B cell (primary cell): ENCODE measurements at regions not wholly inside any gene's neighbourhood (a gene's known extent, or its start where the extent isn't known, plus 50 kb on each side); places are given as distances from the start of the nearest gene placed in this dataset.

Experiments
- ATAC-seq: fragments of 200-7000 bp; cut with Tn5 transposase; one replicate; pipeline ENCODE4 v1.10.0; 2021; ENCODE audit warnings: low read depth, mild to moderate bottlenecking, moderate number of reproducible peaks, moderate library complexity
- CTCF ChIA-PET: fragments of 350-600 bp; sonication (Branson Sonifier 250); formaldehyde crosslinking; loops from one replicate; lab custom pipeline; 2021; ENCODE audit warnings: antibody characterized with exemption, inconsistent platforms; lab: Charles Lee
- POLR2A ChIA-PET: fragments of 350-600 bp; sonication (Branson Sonifier 250); formaldehyde crosslinking; loops from one replicate; lab custom pipeline; 2021; ENCODE audit warnings: antibody characterized with exemption; lab: Charles Lee
- DNase-seq: peaks from one replicate; pipeline ENCODE4 v3.0.0; 2013
- H2AFZ ChIP-seq: 2 replicates; pipeline ENCODE4 v1.6.1; 2012; ENCODE audit warnings: mild to moderate bottlenecking, low read depth, low read length; ENCODE audit not compliant: insufficient read depth, poor library complexity, severe bottlenecking
- H3K27ac ChIP-seq, 2 donors: 1 replicate in 1 of 2; 2 replicates in 1 of 2; pipeline ENCODE4 v1.5.1; 2012 to 2013; ENCODE audit warnings: low read length in 2 of 2, mild to moderate bottlenecking in 2 of 2, moderate library complexity in 1 of 2
- H3K27me3 ChIP-seq, 4 experiments: fragments of 200-600 bp in 1 of 4; sonication (generic) in 1 of 4; replicated peaks in 1 of 4; 1 replicate in 2 of 4; 2 replicates in 2 of 4; pipeline versions ENCODE4 v1.6.1 to v1.7.0; 2013 to 2016; ENCODE audit warnings: low read length in 3 of 4, mild to moderate bottlenecking in 2 of 4, mixed read lengths in 1 of 4, moderate library complexity in 1 of 4; ENCODE audit not compliant: insufficient read depth in 4 of 4, control insufficient read depth in 3 of 4; ENCODE audit errors: control extremely low read depth in 1 of 4
- H3K36me3 ChIP-seq, 2 experiments: replicated peaks in 1 of 2; 1 replicate in 1 of 2; 2 replicates in 1 of 2; pipeline versions ENCODE4 v1.6.1 to v1.7.1; 2013; ENCODE audit warnings: low read length in 1 of 2; ENCODE audit not compliant: insufficient read depth in 2 of 2, control insufficient read depth in 1 of 2; ENCODE audit errors: control extremely low read depth in 1 of 2, extremely low read depth in 1 of 2
- H3K4me1 ChIP-seq, 2 donors: fragments of 200-600 bp in 1 of 2; sonication (generic) in 1 of 2; 1 replicate in 1 of 2; 2 replicates in 1 of 2; pipeline versions ENCODE4 v1.5.1 to v1.6.1; 2013 to 2017; ENCODE audit warnings: low read length in 2 of 2; ENCODE audit not compliant: control insufficient read depth in 2 of 2, insufficient read depth in 2 of 2
- H3K4me2 ChIP-seq: replicated peaks from 2 replicates; pipeline ENCODE3; 2012; ENCODE audit warnings: mild to moderate bottlenecking, low read depth, low read length; ENCODE audit not compliant: poor library complexity, severe bottlenecking
- H3K4me3 ChIP-seq, 5 experiments: fragments of 200-600 bp in 1 of 5; sonication (generic) in 1 of 5; 1 replicate in 3 of 5; 2 replicates in 2 of 5; pipeline versions ENCODE4 v1.5.1 to v1.7.0; 2011 to 2016; ENCODE audit warnings: low read length in 4 of 5, mild to moderate bottlenecking in 4 of 5, low read depth in 2 of 5, control low read depth in 1 of 5, moderate library complexity in 1 of 5; ENCODE audit not compliant: insufficient read depth in 1 of 5; ENCODE audit errors: control extremely low read depth in 1 of 5, extremely low read depth in 1 of 5
- H3K79me2 ChIP-seq: fragments of 200-600 bp; sonication (generic); one replicate; pipeline ENCODE4 v1.6.0; 2016; ENCODE audit warnings: low read length; ENCODE audit not compliant: control insufficient read depth, insufficient read depth
- H3K9ac ChIP-seq: fragments of 200-600 bp; sonication (generic); 2 replicates; pipeline ENCODE4 v1.6.1; 2017; ENCODE audit warnings: mild to moderate bottlenecking, low read length, moderate library complexity
- H3K9me3 ChIP-seq, 3 donors: one replicate each; pipeline versions ENCODE4 v1.6.1 to v1.7.1; 2013; ENCODE audit warnings: low read length in 2 of 3; ENCODE audit not compliant: control insufficient read depth in 2 of 3, insufficient read depth in 1 of 3; ENCODE audit errors: control extremely low read depth in 1 of 3
- H4K20me1 ChIP-seq: 2 replicates; pipeline ENCODE4 v1.6.0; 2012; ENCODE audit warnings: mild to moderate bottlenecking, low read length; ENCODE audit not compliant: insufficient read depth, control insufficient read depth, poor library complexity, severe bottlenecking
- H3K27ac Mint-ChIP-seq: one replicate; pipeline ENCODE4 v1.8.0; 2021; ENCODE audit warnings: mixed read lengths
- H3K27me3 Mint-ChIP-seq: one replicate; pipeline ENCODE4 v1.8.0; 2021; ENCODE audit warnings: mixed read lengths
- H3K4me1 Mint-ChIP-seq: one replicate; pipeline ENCODE4 v1.8.0; 2021; ENCODE audit warnings: mixed read lengths
- H3K4me3 Mint-ChIP-seq: one replicate; pipeline ENCODE4 v1.8.0; 2021; ENCODE audit warnings: mixed read lengths
- H3K9me3 Mint-ChIP-seq: one replicate; pipeline ENCODE4 v1.8.0; 2022; ENCODE audit warnings: mixed read lengths; ENCODE audit not compliant: insufficient read depth
- EZH2 ChIP-seq: IDR thresholded peaks from 2 replicates; pipeline ENCODE4 v1.6.1; 2012; ENCODE audit warnings: borderline replicate concordance, low read depth, mild to moderate bottlenecking, moderate library complexity, low read length; ENCODE audit not compliant: insufficient read depth, poor library complexity, severe bottlenecking
- WGBS: methylation state at CpG from one replicate; pipeline ENCODE4 v1.1.5; 2013; ENCODE audit warnings: missing lambda C conversion rate; ENCODE audit not compliant: insufficient coverage; 5-methylcytosine and 5-hydroxymethylcytosine counted together
- intact Hi-C: fragments of 100-400 bp; cut with micrococcal nuclease; formaldehyde crosslinking; loops from one replicate; pipeline ENCODE4 v1.10.0; 2022
- TF ChIP-seq, protein P1 (sequence below): fragments of 200-600 bp; IDR thresholded peaks from one replicate; pipeline ENCODE4 v1.8.0; 2022; ENCODE audit warnings: antibody characterized with exemption, mild to moderate bottlenecking

DNA sequence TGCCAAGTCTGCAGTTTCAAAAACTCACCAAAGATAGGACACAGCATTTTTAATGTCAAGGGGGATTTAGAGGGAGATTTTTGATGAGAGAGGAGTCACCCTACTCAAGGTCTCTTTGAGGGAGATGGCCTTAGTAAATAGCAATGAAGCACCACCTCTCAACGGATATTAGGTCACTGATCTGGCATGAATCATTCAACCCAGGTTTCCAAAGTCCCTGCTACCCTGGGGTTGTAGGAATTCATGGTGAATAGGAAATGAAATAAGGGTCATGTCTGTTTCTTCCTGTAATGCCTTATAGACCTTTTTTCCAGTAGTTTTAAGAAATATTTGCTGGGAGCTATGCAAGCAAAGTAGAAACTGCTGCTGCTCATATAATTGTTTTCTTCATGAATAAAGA lies 2154.9 kb downstream of the LRRC4C start:
- CTCF ChIA-PET, result no interaction called here
- Histone ChIP-seq H4K20me1 (no peaks in the 10 kb centered on the region), H3K4me2 (no peak overlapping the region), H3K79me2 (no peaks in the 10 kb centered on the region), H3K27ac (no peak overlapping the region), H3K4me3 (no peak overlapping the region), H3K27me3 (no peaks in the 10 kb centered on the region), H3K4me1 (no peaks in the 10 kb centered on the region), H3K9me3 (peaks cover 0 to 4% (median 0%) of the 10 kb centered on the region in 3 donors), H3K9ac (no peak overlapping the region), H2AFZ (no peak overlapping the region), H3K36me3 (no peaks in the 10 kb centered on the region)
- intact Hi-C loops, result no loop called here
- TF ChIP-seq EZH2, result no peak
- TF ChIP-seq, protein P1, sequence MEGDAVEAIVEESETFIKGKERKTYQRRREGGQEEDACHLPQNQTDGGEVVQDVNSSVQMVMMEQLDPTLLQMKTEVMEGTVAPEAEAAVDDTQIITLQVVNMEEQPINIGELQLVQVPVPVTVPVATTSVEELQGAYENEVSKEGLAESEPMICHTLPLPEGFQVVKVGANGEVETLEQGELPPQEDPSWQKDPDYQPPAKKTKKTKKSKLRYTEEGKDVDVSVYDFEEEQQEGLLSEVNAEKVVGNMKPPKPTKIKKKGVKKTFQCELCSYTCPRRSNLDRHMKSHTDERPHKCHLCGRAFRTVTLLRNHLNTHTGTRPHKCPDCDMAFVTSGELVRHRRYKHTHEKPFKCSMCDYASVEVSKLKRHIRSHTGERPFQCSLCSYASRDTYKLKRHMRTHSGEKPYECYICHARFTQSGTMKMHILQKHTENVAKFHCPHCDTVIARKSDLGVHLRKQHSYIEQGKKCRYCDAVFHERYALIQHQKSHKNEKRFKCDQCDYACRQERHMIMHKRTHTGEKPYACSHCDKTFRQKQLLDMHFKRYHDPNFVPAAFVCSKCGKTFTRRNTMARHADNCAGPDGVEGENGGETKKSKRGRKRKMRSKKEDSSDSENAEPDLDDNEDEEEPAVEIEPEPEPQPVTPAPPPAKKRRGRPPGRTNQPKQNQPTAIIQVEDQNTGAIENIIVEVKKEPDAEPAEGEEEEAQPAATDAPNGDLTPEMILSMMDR, result no peak
- WGBS, result 83% methylated on average over 1 of the region's 1 CpG
- no peak for DNase-seq
- H3K27me3 Mint-ChIP-seq, result no peaks in the 10 kb centered on the region
- no peak overlapping the region for H3K27ac Mint-ChIP-seq
- POLR2A ChIA-PET, result no interaction called here
- peaks cover 6% of the 10 kb centered on the region for H3K9me3 Mint-ChIP-seq
- ATAC-seq, result no peak
- no peak overlapping the region for H3K4me3 Mint-ChIP-seq
- no peaks in the 10 kb centered on the region for H3K4me1 Mint-ChIP-seq

DNA sequence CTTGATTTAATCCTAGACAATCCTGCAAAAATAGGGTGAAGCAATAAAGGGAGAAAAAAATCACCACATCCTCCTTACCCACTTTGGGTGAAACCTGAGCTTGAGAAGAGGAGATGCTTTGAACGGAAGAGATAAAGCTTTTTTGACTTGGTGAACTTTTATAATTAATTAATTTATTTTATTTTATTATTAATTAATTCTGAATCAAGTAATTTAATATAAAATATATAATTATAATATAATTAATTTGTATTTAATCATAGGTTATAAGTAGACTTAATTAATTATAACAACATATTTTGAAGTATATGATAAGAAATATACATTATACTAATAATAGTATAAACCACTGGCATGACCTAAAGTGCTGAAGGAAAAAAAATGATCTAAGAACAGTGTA lies 2164.8 kb downstream of the LRRC4C start:
- CTCF ChIA-PET, result no interaction called here
- ATAC-seq, result no peak

More for the DNA sequence above, 2164.8 kb downstream of the LRRC4C start:
- Histone ChIP-seq H3K9me3 (peaks cover 0 to 2% (median 0%) of the 10 kb centered on the region in 3 donors), H4K20me1 (no peaks in the 10 kb centered on the region), H3K4me3 (no peak overlapping the region), H3K27ac (no peak overlapping the region), H2AFZ (no peak overlapping the region), H3K9ac (no peak overlapping the region), H3K36me3 (no peaks in the 10 kb centered on the region), H3K4me1 (no peaks in the 10 kb centered on the region), H3K4me2 (no peak overlapping the region), H3K79me2 (no peaks in the 10 kb centered on the region), H3K27me3 (no peaks in the 10 kb centered on the region)
- intact Hi-C loops, result loop anchor here (10.0 kb wide), 1 partner anchor 60 kb away; no protein-coding TSS in a partner anchor
- POLR2A ChIA-PET, result no interaction called here
- Mint-ChIP-seq H3K4me3 (no peak overlapping the region), H3K27ac (no peak overlapping the region), H3K9me3 (peaks cover 4% of the 10 kb centered on the region), H3K27me3 (no peaks in the 10 kb centered on the region), H3K4me1 (no peaks in the 10 kb centered on the region)
- no CpG with 5 or more reads among the region's 1 CpG for WGBS
- no peak for DNase-seq
- TF ChIP-seq, protein P1, result no peak
- TF ChIP-seq EZH2, result no peak
